GM18873 (cell line): ENCODE measurements at regions not wholly inside any gene's neighbourhood (a gene's known extent, or its start where the extent isn't known, plus 50 kb on each side); places are given as distances from the start of the nearest gene placed in this dataset.

Experiments used
- ATAC-seq: cut with Tn5 transposase; IDR thresholded peaks from one replicate; pipeline ENCODE4 v1.9.1; 2021; ENCODE audit warnings: mild to moderate bottlenecking, moderate library complexity, moderate number of reproducible peaks; ENCODE audit not compliant: unreplicated experiment, low FRiP score

DNA sequence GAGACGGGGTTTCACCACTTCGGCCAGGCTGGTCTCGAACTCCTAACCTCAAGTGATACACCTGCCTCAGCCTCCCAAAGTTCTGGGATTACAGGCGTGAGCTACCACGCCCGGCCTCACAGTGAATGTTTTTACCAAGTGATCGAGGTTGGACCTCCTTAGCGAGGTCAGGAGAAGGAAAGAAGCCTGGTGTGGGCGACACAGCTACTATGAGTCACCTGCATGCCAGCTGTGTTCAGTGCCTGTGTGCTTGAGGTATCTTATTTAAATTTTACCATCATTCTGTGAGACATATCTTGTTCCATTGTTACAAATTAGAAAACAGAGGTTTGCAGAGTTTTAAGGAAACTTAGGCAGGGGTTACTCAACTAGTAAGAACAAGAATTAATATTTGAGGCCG is 174.8 kb upstream of the DYNLRB2 start:
- ATAC-seq, result no peak

DNA sequence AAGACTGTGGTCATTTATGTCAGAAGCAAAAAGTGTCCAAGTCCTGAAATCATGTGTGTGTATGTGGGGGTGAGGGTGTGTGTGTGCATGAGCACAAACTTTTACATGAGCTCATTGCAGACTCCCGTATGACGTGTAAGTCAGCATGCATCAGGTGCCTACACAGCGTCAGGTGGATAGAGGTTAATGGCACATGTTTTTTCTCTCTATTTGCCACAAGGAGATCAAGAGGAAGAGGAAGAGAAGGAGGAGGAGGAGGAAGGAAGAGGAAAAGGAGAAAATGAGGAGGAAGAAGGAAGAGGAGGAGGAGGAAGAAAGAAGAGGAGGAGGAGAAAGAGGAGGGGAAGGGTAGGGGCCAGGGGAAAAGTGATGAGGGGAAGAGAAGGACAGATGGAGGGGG is 178.0 kb upstream of the DYNLRB2 start:
- no peak for ATAC-seq

DNA sequence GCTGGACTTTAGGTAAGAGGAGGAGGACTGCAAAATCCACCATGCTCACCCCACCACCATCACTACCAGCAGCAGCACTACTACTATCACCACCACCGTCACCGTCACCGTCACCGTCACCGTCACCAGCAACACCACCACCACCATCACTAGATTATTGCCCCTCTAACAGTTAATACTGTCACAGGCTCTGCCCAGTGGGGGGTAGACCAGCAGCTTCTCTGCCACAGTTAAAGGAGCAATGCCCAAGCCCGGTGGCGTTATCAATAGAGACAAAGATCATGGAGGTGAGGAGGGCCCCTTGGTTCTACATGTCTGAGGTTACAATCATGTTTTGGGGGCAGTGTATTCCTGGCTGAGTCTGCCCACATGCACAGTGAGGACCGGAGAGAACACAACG is 184.4 kb upstream of the DYNLRB2 start:
- no peak for ATAC-seq

DNA sequence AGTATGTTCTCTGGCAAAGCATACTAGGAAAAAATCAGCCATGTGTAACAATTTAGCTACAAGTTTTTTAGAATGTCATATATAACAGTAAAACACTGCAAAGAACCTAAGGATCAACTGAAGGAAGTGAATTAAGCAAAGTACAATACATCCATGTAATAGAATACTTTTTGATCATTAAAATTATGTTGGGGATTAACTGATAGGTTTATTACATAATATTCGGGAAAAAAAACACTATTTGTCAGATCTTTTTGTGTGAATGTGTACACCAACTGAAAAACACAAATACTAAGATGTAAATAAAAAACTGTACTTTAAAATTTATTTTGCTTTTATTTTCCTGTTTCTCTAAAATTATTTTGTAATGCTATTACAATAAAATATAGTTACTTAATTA is 185.5 kb upstream of the DYNLRB2 start:
- ATAC-seq, result no peak

DNA sequence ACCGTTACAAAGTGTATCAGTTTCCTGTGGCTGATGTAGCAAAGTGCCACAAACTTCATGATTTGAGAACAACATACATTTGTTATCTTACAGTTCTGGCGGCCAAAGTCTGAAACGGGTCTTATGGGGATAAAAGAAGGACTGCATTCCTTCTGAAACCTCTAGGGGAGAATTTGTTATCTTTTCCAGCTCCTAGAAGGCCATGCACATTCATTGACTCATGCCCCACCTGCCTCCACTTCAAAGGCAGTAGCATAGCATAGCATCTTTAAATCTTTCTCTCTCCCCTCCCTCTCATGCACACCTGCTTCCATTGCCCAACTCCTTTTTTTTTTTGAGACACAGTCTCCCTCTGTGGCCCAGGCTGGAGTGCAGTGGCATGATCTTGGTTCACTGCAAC is 190.7 kb upstream of the DYNLRB2 start:
- ATAC-seq, result no peak

DNA sequence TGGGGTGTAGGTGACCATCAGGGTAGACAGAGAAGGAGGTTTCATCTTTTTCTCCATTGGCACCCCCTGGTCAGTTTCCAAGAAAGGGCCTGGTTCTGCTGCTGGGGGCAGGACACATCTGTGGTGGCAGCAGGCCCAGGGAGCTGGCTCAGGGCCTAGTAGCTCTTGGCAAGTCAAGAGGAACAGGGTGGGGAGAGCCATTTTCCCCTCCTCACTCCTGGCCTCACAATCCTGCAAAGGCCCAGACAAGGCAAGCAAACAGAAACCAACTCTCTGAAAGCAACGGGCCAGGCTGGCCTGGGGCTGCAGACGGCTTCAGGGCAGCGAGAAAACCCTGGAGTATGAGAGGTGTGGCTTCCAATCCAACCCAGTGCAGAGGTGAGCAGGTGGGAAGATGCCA is 192.9 kb upstream of the DYNLRB2 start:
- no peak for ATAC-seq

DNA sequence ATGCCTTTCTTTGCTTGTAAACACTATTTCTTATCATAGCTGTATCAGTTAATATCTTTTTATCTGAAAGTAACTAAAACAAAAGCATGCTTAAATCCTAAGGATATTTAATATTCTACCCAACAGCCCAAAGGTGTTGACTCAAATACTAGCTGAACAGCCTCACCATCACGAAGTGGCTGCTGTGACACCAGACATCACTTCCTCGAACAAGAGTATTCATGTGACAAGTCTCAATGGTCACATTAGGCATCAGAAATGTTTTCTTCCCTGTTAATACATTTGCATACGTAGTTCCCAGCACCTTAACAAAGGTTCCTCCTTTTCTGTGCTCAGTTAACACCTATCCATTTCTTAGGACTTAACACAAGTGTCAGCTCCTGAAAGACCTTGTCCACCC is 193.8 kb upstream of the DYNLRB2 start:
- ATAC-seq, result no peak

DNA sequence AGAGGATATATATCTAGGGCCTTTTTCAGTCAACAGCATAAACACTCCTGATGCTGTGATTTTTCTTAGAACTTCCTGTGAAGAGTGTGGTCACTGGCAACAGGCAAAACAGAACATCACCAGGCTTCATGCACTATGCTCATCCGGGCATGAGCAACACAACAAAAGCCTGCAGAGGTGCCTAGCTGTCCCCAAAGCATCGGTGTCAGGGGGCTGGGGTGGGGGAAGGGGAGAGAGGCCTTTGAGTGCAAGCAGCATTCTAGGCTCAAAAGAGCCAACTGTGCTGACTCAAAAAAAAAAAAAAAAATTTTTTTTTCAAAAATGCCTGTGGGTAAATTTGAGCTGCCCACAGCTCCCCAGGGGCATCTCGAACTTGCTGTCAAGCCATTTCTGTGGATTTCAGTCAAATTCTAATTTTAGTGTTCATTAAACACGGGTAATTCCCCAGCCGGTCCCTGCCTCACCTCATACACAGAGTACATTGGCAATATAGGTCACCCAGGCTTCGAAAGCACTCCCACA is 194.6 kb upstream of the DYNLRB2 start:
- peak; percentile 73 for ATAC-seq

DNA sequence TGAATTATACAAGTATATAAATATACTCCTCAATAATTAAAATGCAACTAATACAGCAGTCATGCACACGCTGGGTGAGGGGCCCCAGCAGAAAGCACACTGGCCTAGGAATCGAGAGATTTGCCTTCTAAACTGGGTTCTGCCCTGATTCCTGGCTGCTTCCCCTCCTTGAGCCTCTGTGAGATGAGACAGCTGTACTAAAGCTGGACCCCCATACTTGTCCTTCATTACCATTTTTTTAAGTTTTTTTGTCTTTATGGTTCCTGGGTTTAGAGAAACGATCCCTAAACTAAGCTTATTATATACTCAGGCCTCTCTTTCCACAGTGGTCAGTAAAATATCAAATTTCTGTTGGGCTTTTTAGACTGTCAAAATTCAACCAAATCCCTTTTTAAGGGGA is 195.1 kb upstream of the DYNLRB2 start:
- no peak for ATAC-seq

DNA sequence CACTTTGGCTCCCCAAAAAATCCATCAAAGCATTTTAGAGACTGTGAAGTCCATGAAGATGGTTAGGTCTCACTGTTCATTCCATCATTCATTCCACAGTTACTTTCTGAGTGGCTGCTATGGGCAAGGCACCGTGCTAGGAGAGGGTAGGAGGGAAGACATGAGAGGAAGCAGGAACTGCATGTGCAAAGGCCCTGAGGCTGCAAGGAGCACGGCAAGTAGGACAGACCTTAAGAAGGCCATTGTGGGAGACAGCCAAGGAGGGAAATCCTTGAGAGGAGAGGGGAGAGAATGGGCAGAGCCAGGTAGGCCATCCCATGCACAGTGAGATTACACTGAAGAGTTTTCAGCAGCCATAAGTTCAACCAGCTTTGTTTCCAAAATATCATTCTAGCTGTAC is 196.2 kb upstream of the DYNLRB2 start:
- no peak for ATAC-seq

DNA sequence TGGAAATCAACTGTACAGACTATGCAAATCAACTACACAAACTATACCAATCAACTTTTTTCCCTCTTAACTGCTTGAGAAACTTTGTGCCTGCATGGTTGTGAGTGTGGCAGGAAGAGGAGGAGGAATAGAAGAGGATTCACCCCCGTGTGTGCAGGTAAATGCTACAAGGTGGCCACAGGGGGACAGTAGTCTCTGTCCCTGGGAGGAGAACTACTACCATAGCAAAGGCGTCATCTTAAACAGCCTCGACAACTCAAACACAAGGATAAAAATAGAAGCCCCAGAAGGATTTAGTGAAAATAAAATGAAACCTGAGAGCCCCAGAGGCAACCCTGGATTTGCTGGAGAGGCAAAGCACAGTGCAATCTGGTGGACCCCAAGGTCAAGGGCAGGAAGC is 199.5 kb upstream of the DYNLRB2 start:
- ATAC-seq, result no peak

DNA sequence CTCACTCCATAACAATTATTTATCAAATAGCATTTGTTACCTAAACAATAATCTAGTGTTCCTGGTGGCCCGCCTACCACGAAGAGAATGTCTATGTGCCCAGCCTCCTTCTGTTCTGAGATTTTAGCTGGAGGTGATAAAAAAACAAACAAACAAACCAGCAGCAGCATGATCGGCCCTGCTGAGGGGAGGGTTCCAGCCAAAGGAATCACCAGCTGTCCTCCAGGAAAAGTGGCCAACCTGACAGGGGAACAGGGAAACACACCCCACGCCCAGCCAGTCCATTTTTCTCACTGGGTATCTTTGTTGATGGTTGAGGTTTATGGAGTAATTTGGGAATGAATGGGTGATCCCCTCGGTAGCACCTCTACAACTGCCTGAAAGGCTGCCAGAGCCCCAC is 203.0 kb upstream of the DYNLRB2 start:
- no peak for ATAC-seq

DNA sequence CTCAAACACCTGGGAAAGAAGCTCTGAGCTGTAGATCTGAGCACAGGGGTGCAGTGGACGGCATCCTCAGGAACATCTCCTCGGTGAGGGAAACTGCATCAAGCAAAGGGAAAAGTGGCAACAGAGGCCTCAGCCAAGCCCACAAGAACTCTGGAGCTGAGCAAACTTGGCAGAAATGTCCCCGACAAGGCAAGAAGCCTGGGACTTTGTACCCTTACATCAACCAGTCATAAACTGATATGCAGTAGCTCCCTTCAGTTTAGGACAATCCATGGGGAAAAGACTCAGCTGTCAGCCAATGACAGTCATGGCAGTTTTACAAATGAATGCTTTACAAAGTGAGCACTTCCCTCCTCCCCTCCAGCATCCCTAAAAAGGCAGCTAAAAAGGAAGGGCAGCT is 210.0 kb upstream of the DYNLRB2 start:
- no peak for ATAC-seq

DNA sequence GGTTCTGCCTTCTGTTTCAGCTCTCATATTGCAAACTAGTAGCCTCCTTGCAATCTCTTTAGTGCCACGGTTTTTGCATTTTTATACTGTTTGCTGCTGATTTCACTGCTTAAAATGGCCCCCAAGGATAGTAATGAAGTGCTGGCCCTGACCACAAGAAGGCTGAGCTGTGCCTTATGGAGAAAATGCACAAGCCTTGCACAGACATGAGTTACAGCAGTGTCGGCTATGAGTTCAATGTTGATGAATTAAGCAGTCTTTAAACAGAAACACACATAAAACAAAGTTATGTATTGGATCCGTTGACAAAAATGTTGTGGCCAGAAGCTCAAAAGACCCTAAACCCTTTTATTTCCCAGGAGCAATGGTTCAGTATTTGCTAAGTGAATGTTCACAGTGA is 210.6 kb upstream of the DYNLRB2 start:
- no peak for ATAC-seq

DNA sequence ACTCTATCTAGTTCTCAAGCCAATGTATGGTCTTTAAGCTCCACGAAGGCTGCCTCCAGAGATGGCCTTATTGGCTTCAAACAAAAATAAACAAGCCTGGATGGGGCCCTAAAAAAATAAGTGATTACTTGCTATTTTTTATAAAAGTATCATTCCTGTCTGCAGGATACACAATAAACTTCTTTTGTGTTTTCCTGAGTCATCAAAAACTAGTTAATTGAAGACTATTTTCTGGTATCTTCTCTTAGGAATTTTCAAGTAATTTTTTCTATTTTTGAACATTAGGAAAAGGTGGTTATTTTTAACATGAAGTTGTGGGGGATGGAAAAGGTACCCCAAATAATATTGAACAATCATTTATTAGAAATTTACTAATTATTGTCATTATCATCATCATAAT is 213.1 kb upstream of the DYNLRB2 start:
- no peak for ATAC-seq

DNA sequence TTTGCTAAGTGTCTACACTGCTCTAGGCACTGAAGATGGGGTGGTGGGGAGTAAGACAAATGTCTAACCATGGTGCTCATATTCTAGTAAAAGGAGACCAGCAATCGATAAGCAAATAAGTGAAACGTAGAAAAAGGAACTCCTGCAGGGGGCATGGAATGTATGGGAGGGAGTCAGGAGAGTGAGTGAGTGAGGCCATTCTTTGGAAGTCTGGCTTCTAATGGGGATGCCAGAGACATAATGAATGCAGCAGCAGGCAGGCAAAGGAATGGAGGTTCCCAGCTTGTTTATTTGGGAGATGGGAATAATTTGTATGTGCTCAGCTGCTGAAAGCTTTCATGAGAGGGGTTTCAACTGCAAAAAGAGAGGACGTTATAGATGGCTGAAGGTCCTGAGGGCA is 216.4 kb upstream of the DYNLRB2 start:
- no peak for ATAC-seq

DNA sequence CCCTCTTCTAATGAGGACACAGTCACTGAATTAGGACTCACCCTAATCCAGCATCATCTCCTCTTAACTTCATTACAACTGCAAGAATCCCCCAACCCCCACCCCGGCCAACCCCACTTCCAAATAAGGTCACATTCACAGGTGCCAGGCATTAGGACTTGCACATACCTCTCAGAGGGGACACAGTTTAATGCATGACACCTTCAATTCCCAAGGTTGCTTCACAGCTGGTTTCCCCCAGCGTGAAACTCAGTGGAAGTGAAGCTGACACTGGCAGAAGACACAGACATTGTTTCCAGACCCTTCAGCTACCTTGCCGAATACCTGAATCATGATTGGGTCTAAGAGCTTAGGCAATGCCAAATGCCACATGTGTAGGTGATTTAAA is 217.0 kb upstream of the DYNLRB2 start:
- no peak for ATAC-seq

DNA sequence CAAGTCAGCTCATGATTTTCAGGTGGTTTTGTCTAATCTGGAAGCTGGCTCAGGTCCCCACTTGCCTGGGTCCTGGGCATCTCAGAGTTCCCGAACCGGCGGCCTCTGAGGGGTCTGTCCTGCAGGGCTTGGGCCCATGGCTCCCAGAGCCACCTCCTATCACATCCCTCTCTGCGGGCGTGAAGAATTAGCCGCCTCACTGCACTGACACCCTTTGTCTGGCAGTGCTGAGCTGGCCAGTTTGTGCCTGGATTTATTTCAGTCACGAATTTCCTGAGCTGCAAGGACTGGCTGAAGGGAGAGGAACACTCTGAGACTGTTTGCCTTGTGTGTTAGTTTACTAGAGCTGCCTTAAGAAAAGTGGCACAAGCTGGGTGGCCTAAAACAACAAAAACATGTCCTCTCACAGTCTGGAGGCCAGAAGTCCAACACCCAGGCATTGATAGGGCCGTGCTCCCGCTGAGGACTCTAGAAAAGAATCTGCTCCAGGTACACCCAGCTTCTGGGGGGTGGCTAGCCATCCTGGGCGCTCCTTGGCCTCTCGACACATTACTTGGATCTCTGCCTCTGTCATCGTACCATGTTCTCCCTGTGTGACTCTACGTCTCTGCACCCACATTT is 217.5 kb upstream of the DYNLRB2 start:
- no peak for ATAC-seq

DNA sequence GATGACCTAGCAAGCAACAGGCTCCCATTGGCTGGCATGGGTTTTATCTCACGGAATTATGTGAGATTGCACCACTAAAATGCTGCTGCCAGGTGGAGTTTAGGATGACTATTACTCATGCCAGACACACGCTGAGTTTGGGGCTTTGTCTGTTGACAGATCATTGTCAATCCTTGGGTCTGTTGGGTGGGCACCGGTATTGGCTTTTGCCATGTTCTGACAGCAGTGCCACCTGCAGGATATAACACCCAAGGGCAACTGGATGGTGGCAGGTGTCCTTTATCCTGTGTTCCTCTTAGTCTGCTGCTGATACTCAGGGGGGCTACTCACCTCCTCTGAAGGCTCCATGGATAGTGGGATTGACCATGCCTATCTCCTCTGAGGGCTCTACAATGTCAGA is 221.6 kb upstream of the DYNLRB2 start:
- ATAC-seq, result no peak

DNA sequence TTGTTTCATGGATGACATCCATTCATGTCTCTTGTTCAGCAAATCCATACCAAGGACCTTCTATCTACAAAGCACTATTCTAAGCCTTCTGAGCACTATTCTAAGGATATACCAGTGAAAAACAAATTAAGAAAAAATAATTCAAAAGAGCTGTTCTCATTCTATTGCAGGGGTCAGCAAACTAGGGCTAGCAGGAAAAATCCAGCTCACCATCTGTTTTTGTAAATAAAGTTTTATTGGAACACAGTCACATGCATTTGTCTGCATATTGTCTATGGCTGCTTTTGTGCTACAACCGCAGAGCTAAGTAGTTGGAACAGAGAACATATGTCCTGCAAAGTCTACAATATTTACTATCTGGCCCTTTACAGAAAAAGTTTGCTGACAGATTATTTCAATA is 222.7 kb upstream of the DYNLRB2 start:
- no peak for ATAC-seq

DNA sequence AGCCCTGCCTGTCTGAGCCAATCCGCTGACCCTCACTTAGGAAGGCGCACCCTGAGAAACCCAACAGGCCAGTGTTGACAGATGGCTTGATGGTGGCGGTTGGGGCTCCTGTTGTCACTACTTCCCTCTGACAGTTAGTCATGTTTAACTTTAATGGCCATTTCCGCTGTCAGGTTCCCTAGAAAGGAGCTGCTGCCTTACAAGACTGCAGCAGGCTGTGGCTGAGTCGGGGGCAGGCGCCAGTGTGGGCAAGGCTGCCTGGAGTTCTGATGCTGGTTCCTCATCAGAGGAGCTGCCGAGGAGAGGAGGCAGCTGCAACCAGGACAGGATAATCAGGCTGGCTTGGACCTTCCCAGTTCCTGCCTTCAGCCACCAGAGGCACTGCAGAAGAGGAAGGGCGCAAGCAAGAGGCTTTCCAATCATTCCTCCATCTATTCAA is 223.2 kb upstream of the DYNLRB2 start:
- no peak for ATAC-seq

DNA sequence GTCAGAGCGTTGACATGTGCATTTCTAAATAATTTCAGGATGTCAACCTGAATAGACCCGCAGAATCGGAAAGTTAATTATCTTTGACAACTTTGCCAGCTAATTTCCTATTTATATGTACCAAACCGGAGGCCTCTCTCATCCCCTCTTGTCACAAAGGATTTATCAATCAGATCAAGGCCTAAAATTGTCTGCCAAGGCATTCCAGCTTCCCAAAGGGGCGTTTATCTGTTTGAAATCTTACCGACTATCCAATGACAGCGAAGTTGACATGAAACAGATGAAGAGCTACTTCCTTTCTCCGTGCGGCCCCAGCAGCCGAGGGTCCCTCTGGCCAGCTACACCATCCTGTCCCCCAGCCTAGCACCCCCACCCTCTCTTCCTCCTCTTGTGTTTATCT is 223.7 kb upstream of the DYNLRB2 start:
- no peak for ATAC-seq

DNA sequence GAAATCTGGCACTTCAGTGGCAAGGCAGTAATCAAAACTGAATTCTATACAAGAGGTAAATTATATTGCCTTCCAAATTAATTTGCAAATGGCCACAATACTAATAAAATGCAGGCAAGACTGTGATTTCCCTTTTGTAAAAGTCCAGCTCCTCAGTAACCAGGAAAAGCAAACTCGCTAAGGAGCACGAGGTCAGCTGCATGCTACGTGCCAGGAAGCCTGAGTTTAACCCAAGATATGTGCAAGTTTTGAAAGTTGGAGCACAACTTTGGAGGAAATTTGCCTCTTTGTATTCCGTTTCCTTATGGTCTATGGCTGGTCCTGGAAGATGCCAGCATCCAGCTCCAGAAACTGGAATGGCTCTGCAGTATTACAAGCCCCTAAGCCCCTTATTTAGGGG is 226.8 kb upstream of the DYNLRB2 start:
- ATAC-seq, result no peak
